Endothelial cell of umbilical vein (primary cell): ENCODE measurements at regions not wholly inside any gene's neighbourhood (a gene's known extent, or its start where the extent isn't known, plus 50 kb on each side); places are given as distances from the start of the nearest gene placed in this dataset.

Experiments
- CTCF ChIP-seq, 2 donors: IDR thresholded peaks; 1 replicate in 1 of 2; 2 replicates in 1 of 2; pipeline ENCODE4 v1.5.1; 2011; ENCODE audit warnings: low read length in 2 of 2, mild to moderate bottlenecking in 2 of 2, moderate library complexity in 2 of 2, control low read depth in 1 of 2, inconsistent platforms in 1 of 2, low read depth in 1 of 2; ENCODE audit not compliant: insufficient read depth in 1 of 2; ENCODE audit errors: extremely low read depth in 1 of 2
- EZH2 ChIP-seq: IDR thresholded peaks from 2 replicates; pipeline ENCODE4 v1.6.1; 2012; ENCODE audit warnings: borderline replicate concordance, low read depth, mild to moderate bottlenecking, moderate library complexity, low read length, inconsistent platforms; ENCODE audit not compliant: severe bottlenecking

DNA sequence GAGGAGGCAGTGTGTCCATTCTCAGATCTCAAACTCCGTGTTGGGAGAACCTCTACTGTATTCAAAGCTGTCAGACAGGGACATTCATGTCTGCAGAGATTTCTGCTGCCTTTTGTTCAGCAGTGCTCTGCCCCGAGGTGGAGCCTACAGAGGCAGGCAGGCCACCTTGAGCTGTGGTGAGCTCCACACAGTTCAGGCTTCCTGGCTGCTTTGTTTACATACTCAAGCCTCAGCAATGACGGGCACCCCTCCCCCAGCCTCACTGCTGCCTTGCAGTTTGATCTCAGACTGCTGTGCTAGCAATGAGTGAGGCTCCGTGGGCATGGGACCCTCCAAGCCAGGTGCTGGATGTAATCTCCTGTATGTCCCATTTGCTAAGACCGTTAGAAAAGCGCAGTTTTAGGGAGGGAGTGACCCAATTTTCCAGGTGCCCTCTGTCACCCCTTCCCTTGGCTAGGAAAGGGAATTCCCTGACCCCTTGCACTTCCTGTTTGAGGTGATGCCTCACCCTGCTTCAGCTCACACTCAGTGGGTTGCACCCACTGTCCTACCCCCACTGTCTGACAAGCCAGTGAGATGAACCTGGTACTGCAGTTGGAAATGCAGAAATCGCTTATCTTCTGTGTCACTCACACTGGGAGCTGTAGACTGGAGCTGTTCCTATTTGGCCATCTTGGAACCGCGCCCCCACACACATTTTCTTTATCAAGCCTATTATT lies 458.9 kb upstream of the HSFY2 start:
- TF ChIP-seq EZH2 (no peak), CTCF (IDR thresholded peaks at IDR 0.05; ENCODE audit: extremely low read depth in 1 of 2, insufficient read depth in 1 of 2, low read depth in 1 of 2, low read length in 2 of 2) (no peak)
